Endodermal cell (in vitro differentiated cells): ENCODE measurements at regions not wholly inside any gene's neighbourhood (a gene's known extent, or its start where the extent isn't known, plus 50 kb on each side); places are given as distances from the start of the nearest gene placed in this dataset.
A peak's percentile ranks its signal among the peaks of the same experiment; 100 is the strongest.

ENCODE experiments used
- DNase-seq: peaks from one replicate; pipeline ENCODE4 v3.0.0-alpha.2; 2017
- H3K27ac ChIP-seq: 2 replicates; pipeline ENCODE4 v1.5.1; 2013; ENCODE audit warnings: mild to moderate bottlenecking, low read depth, low read length, moderate library complexity
- H3K27me3 ChIP-seq: 2 replicates; pipeline ENCODE4 v1.6.1; 2013; ENCODE audit warnings: mild to moderate bottlenecking, low read length, moderate library complexity; ENCODE audit not compliant: insufficient read depth, control insufficient read depth, poor library complexity, severe bottlenecking
- H3K36me3 ChIP-seq: 2 replicates; pipeline ENCODE4 v1.7.0; 2013; ENCODE audit warnings: mild to moderate bottlenecking, low read length, moderate library complexity; ENCODE audit not compliant: control insufficient read depth, insufficient read depth
- H3K4me1 ChIP-seq: one replicate; pipeline ENCODE4 v1.7.0; 2013; ENCODE audit warnings: low read length; ENCODE audit not compliant: control insufficient read depth, insufficient read depth
- H3K4me3 ChIP-seq: 2 replicates; pipeline ENCODE4 v1.5.1; 2013; ENCODE audit warnings: mild to moderate bottlenecking, low read length, moderate library complexity
- H3K9ac ChIP-seq: 2 replicates; pipeline ENCODE4 v1.6.1; 2013; ENCODE audit warnings: mild to moderate bottlenecking, low read length, moderate library complexity; ENCODE audit not compliant: poor library complexity, severe bottlenecking; ENCODE audit errors: extremely low read depth
- H3K9me3 ChIP-seq: 2 replicates; pipeline ENCODE4 v1.6.1; 2013; ENCODE audit warnings: mild to moderate bottlenecking, low read length, moderate library complexity; ENCODE audit not compliant: control insufficient read depth
- H3K27ac Mint-ChIP-seq: 2 replicates; pipeline ENCODE4 v1.8.0; 2020; ENCODE audit warnings: mixed read lengths
- H3K27me3 Mint-ChIP-seq: 2 replicates; pipeline ENCODE4 v1.8.0; 2021; ENCODE audit warnings: mild to moderate bottlenecking, mixed read lengths; ENCODE audit not compliant: insufficient read depth
- H3K36me3 Mint-ChIP-seq: 2 replicates; pipeline ENCODE4 v1.8.0; 2020; ENCODE audit warnings: low read depth, mixed read lengths
- H3K4me1 Mint-ChIP-seq: 2 replicates; pipeline ENCODE4 v1.8.0; 2020; ENCODE audit warnings: mixed read lengths
- H3K4me3 Mint-ChIP-seq: 2 replicates; pipeline ENCODE4 v1.8.0; 2020; ENCODE audit warnings: mild to moderate bottlenecking, moderate library complexity, mixed read lengths
- H3K9me3 Mint-ChIP-seq: 2 replicates; pipeline ENCODE4 v1.8.0; 2020; ENCODE audit warnings: mild to moderate bottlenecking, mixed read lengths
- CTCF ChIP-seq: fragments of 200-600 bp; sonication (generic); conservative IDR thresholded peaks from 2 replicates; pipeline ENCODE4 v1.5.0; 2021; ENCODE audit warnings: antibody characterized with exemption, mild to moderate bottlenecking
- WGBS, 2 experiments: methylation state at CpG; one replicate each; pipeline versions ENCODE4 v1.1.5 to v1.1.7; 2013; ENCODE audit warnings: missing lambda C conversion rate in 2 of 2, mixed read lengths in 1 of 2; ENCODE audit not compliant: insufficient coverage in 1 of 2, insufficient read length in 1 of 2; 5-methylcytosine and 5-hydroxymethylcytosine counted together

GRCh38 chr6:47169785-47170616, 127.9 kb upstream of the ADGRF1 start:
- no peak overlapping the region for H3K4me3 Mint-ChIP-seq
- 97% methylated on average over 1 of the region's 1 CpG; no CpG with 5 or more reads in 1 of the 2 experiments for WGBS, 2 experiments
- H3K4me1 ChIP-seq = no peaks in the 10 kb centered on the region
- no peaks in the 10 kb centered on the region for H3K36me3 ChIP-seq
- H3K9me3 ChIP-seq = no peaks in the 10 kb centered on the region
- no peak for DNase-seq
- H3K27me3 ChIP-seq = no peaks in the 10 kb centered on the region
- H3K27ac ChIP-seq = no peak overlapping the region
- no peak overlapping the region for H3K27ac Mint-ChIP-seq
- H3K27me3 Mint-ChIP-seq = no peaks in the 10 kb centered on the region
- no peak overlapping the region for H3K9ac ChIP-seq
- no peak overlapping the region for H3K4me3 ChIP-seq
- peaks cover 9% of the 10 kb centered on the region for H3K4me1 Mint-ChIP-seq
- TF ChIP-seq CTCF = no peak
- H3K9me3 Mint-ChIP-seq = peaks cover 5% of the 10 kb centered on the region
- no peaks in the 10 kb centered on the region for H3K36me3 Mint-ChIP-seq

- Mint-ChIP-seq H3K4me1 (peaks cover 9% of the 10 kb centered on the region), H3K9me3 (peaks cover 5% of the 10 kb centered on the region), H3K4me3 (no peak overlapping the region), H3K27me3 (no peaks in the 10 kb centered on the region), H3K27ac (no peak overlapping the region), H3K36me3 (no peaks in the 10 kb centered on the region)
- TF ChIP-seq CTCF = no peak
- no peak overlapping the region for H3K27ac ChIP-seq
- H3K9ac ChIP-seq = no peak overlapping the region
- peak; percentile 47 for DNase-seq
- H3K4me3 ChIP-seq = no peak overlapping the region
- no peaks in the 10 kb centered on the region for H3K36me3 ChIP-seq
- H3K4me1 ChIP-seq = no peaks in the 10 kb centered on the region
- WGBS, 2 experiments = 80% methylated on average over 1 to 2 of the region's 2 CpGs
- H3K27me3 ChIP-seq = no peaks in the 10 kb centered on the region
- H3K9me3 ChIP-seq = no peaks in the 10 kb centered on the region
These were observed 126.0 kb upstream of the ADGRF1 start for GRCh38 chr6:47168180-47168579.

GRCh38 chr6:47165918-47166317, 123.8 kb upstream of the ADGRF1 start:
- Histone ChIP-seq H3K4me3 (no peak overlapping the region), H3K36me3 (no peaks in the 10 kb centered on the region), H3K4me1 (no peaks in the 10 kb centered on the region), H3K27me3 (no peaks in the 10 kb centered on the region), H3K9me3 (no peaks in the 10 kb centered on the region), H3K27ac (no peak overlapping the region), H3K9ac (no peak overlapping the region)
- Mint-ChIP-seq H3K9me3 (no peaks in the 10 kb centered on the region), H3K27me3 (no peaks in the 10 kb centered on the region), H3K4me3 (no peak overlapping the region), H3K27ac (no peak overlapping the region), H3K36me3 (no peaks in the 10 kb centered on the region), H3K4me1 (peaks cover 13% of the 10 kb centered on the region)
- 95 to 100% methylated on average over 1 of the region's 1 CpG for WGBS, 2 experiments
- TF ChIP-seq CTCF = no peak
- no peak for DNase-seq
